ENCODE measurements at regions not wholly inside any gene's neighbourhood (a gene's known extent, or its start where the extent isn't known, plus 50 kb on each side); places are given as distances from the start of the nearest gene placed in this dataset.

DNA sequence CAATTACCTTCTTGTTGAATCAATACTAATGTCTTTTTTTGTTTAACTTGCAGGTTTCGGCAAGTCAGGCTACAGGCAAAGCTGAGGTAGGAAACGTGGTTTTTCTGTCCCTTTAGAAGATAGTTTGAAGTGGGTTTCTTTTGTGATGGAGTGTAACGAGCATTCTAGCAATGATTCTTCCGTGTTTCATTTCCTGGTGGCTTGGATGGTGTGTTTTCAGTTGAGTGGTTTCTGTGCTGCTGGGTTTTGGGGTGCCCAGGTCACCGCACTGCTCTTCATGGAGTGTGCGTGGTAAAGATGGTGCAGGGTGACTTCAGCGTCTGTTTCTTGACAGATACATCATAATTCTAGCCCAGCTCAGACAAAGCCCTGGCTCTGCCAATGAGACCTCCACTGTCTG, 769.7 kb upstream of the EEF2KMT start:
- TF ChIP-seq, protein P1, sequence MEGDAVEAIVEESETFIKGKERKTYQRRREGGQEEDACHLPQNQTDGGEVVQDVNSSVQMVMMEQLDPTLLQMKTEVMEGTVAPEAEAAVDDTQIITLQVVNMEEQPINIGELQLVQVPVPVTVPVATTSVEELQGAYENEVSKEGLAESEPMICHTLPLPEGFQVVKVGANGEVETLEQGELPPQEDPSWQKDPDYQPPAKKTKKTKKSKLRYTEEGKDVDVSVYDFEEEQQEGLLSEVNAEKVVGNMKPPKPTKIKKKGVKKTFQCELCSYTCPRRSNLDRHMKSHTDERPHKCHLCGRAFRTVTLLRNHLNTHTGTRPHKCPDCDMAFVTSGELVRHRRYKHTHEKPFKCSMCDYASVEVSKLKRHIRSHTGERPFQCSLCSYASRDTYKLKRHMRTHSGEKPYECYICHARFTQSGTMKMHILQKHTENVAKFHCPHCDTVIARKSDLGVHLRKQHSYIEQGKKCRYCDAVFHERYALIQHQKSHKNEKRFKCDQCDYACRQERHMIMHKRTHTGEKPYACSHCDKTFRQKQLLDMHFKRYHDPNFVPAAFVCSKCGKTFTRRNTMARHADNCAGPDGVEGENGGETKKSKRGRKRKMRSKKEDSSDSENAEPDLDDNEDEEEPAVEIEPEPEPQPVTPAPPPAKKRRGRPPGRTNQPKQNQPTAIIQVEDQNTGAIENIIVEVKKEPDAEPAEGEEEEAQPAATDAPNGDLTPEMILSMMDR (optimal IDR thresholded peaks at IDR 0.05 in 1 of 3, IDR thresholded peaks at IDR 0.05 in 1 of 3, conservative IDR thresholded peaks at IDR 0.05 in 1 of 3; ENCODE audit: extremely low read depth in 1 of 3, insufficient read depth in 2 of 3, low read length in 3 of 3): no peak
- TF ChIP-seq EZH2 (IDR thresholded peaks at IDR 0.05; ENCODE audit: low read length): no peak
- H3K27me3 ChIP-seq (ENCODE audit: control insufficient read depth, extremely low read depth, insufficient read depth, low read length): no peaks in the 10 kb centered on the region
- no peak overlapping the region for H2AFZ ChIP-seq (ENCODE audit: control insufficient read depth, low read length)
- H3K4me3 ChIP-seq (ENCODE audit: control insufficient read depth in 2 of 3, extremely low read depth in 1 of 3, insufficient read depth in 2 of 3, low read depth in 1 of 3, low read length in 3 of 3): no peak overlapping the region
- no peaks in the 10 kb centered on the region for H3K9me3 ChIP-seq (ENCODE audit: control insufficient read depth, low read depth, low read length)
- no peak overlapping the region for H3K27ac ChIP-seq (ENCODE audit: control insufficient read depth, insufficient read depth, low read length)
- H3K9me1 ChIP-seq (ENCODE audit: control insufficient read depth, extremely low read depth, insufficient read depth, low read length): no peaks in the 10 kb centered on the region
- H3K9ac ChIP-seq (ENCODE audit: control insufficient read depth, extremely low read depth, insufficient read depth, low read length): no peak overlapping the region
- no peaks in the 10 kb centered on the region for H4K20me1 ChIP-seq (ENCODE audit: control insufficient read depth, extremely low read depth, insufficient read depth, low read length)
- H3K79me2 ChIP-seq (ENCODE audit: control insufficient read depth, insufficient read depth, low read length): no peaks in the 10 kb centered on the region
- DNase-seq (ENCODE audit: low read depth, low spot score) (no peak), FAIRE-seq (no peak)
- no peaks in the 10 kb centered on the region for H3K4me1 ChIP-seq (ENCODE audit: control insufficient read depth, extremely low read depth, insufficient read depth, low read length)
- no peak overlapping the region for H3K4me2 ChIP-seq (ENCODE audit: control insufficient read depth, extremely low read depth, insufficient read depth, low read depth, low read length)
- no peaks in the 10 kb centered on the region for H3K36me3 ChIP-seq (ENCODE audit: control insufficient read depth in 2 of 2, extremely low read depth in 1 of 2, insufficient read depth in 2 of 2, low read length in 2 of 2)
- dilution Hi-C loops (cut with MboI; ENCODE audit: extremely low pct_ligation_motif_present, low sequenced_read_pairs): no loop called here

DNA sequence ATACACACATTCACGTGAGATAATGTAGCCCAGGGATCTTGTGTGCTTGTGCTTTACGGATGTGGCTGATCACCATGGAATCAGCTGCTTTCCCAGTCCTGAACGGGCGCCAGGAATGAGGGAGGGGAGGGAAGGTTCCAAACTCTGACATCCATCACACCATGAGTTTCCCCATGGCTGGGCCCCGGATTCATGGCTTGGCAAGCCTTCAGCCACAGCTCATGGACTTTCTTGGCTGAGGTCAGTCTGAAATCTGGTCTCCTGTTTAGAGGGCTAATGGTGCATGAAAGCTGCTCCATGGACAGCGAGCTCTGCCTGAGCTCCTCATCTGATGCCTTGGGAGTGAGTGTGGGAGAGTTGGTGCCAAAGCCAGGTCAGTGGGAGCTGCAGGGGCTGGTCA, 767.6 kb upstream of the EEF2KMT start:
- no peaks in the 10 kb centered on the region for H3K9me1 ChIP-seq (ENCODE audit: control insufficient read depth, extremely low read depth, insufficient read depth, low read length)
- no peaks in the 10 kb centered on the region for H3K27me3 ChIP-seq (ENCODE audit: control insufficient read depth, extremely low read depth, insufficient read depth, low read length)
- no peak overlapping the region for H3K9ac ChIP-seq (ENCODE audit: control insufficient read depth, extremely low read depth, insufficient read depth, low read length)
- no peak for TF ChIP-seq EZH2 (IDR thresholded peaks at IDR 0.05; ENCODE audit: low read length)
- TF ChIP-seq, protein P1 (optimal IDR thresholded peaks at IDR 0.05 in 1 of 3, IDR thresholded peaks at IDR 0.05 in 1 of 3, conservative IDR thresholded peaks at IDR 0.05 in 1 of 3; ENCODE audit: extremely low read depth in 1 of 3, insufficient read depth in 2 of 3, low read length in 3 of 3): no peak
- no peak overlapping the region for H3K27ac ChIP-seq (ENCODE audit: control insufficient read depth, insufficient read depth, low read length)
- no peak overlapping the region for H2AFZ ChIP-seq (ENCODE audit: control insufficient read depth, low read length)
- H3K4me3 ChIP-seq (ENCODE audit: control insufficient read depth in 2 of 3, extremely low read depth in 1 of 3, insufficient read depth in 2 of 3, low read depth in 1 of 3, low read length in 3 of 3): no peak overlapping the region
- no peaks in the 10 kb centered on the region for H3K79me2 ChIP-seq (ENCODE audit: control insufficient read depth, insufficient read depth, low read length)
- no peaks in the 10 kb centered on the region for H3K36me3 ChIP-seq (ENCODE audit: control insufficient read depth in 2 of 2, extremely low read depth in 1 of 2, insufficient read depth in 2 of 2, low read length in 2 of 2)
- dilution Hi-C loops (cut with MboI; ENCODE audit: extremely low pct_ligation_motif_present, low sequenced_read_pairs): no loop called here
- no peaks in the 10 kb centered on the region for H3K4me1 ChIP-seq (ENCODE audit: control insufficient read depth, extremely low read depth, insufficient read depth, low read length)
- FAIRE-seq (no peak), DNase-seq (ENCODE audit: low read depth, low spot score) (no peak)
- no peak overlapping the region for H3K4me2 ChIP-seq (ENCODE audit: control insufficient read depth, extremely low read depth, insufficient read depth, low read depth, low read length)
- no peaks in the 10 kb centered on the region for H3K9me3 ChIP-seq (ENCODE audit: control insufficient read depth, low read depth, low read length)
- H4K20me1 ChIP-seq (ENCODE audit: control insufficient read depth, extremely low read depth, insufficient read depth, low read length): no peaks in the 10 kb centered on the region

Data from keratinocyte (primary cell).